ENCODE measurements at regions not wholly inside any gene's neighbourhood (a gene's known extent, or its start where the extent isn't known, plus 50 kb on each side); places are given as distances from the start of the nearest gene placed in this dataset.
"Not testable (repeated sequence)": the region's sequence is repeated elsewhere in the genome, so short reads cannot be mapped to it uniquely, and the experiment has no call there.

DNA sequence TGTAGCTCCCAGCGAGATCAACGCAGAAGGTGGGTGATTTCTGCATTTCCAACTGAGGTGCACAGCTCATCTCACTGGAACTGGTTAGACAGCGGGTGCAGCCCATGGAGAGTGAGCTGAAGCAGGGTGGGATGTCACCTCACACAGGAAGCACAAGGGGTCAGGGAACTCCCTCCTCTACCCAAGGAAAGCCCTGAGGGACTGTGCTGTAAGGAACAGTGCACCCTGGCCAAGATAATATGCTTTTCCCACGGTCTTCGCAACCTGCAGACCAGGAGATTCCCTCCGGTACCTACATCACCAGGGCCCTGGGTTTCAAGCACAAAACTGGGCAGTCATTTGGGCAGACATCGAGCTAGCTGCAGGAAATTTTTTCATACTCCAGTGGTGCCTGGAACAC lies 216.4 kb upstream of the TET2 start:
- H3K4me3 ChIP-seq (ENCODE audit: low read depth, low read length) = no peak overlapping the region
- no peak for DNase-seq (ENCODE audit: low read depth)

GRCh38 chr4:104930745-104931736 lies 215.6 kb upstream of the TET2 start:
- H3K4me3 ChIP-seq (ENCODE audit: low read depth, low read length); DNase-seq (ENCODE audit: low read depth): not testable (repeated sequence)

- DNase-seq (ENCODE audit: low read depth) = no peak
- H3K4me3 ChIP-seq (ENCODE audit: low read depth, low read length) = no peak overlapping the region
These were observed 208.1 kb upstream of the TET2 start for GRCh38 chr4:104938624-104939023.

GRCh38 chr4:104940927-104941326 lies 205.7 kb upstream of the TET2 start:
- no peak overlapping the region for H3K4me3 ChIP-seq (ENCODE audit: low read depth, low read length)
- no peak for DNase-seq (ENCODE audit: low read depth)

DNA sequence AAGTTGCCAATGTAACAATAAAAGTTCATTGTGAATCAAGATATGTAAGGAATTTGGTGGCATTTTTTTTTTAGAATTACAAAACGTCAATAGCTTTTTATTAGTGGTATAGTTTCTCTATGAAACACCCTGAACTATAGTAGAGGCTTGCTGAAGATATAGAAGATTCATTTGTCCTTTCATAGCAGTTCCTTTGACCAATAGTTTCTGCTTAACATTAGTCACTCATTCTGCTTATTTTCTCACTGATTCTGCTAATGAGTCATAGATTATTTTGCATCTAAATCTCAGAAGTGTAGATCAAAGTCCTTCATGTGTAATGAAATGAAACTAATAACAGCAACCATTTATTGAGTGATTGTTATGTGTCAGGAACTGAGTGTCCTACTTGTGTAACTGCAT lies 205.0 kb upstream of the TET2 start:
- no peak for DNase-seq (ENCODE audit: low read depth)
- H3K4me3 ChIP-seq (ENCODE audit: low read depth, low read length) = no peak overlapping the region

GRCh38 chr4:104942990-104943743 lies 203.5 kb upstream of the TET2 start:
- H3K4me3 ChIP-seq (ENCODE audit: low read depth, low read length) = no peak overlapping the region
- no peak for DNase-seq (ENCODE audit: low read depth)

GRCh38 chr4:104944596-104944995 lies 202.1 kb upstream of the TET2 start:
- DNase-seq (ENCODE audit: low read depth) = no peak
- H3K4me3 ChIP-seq (ENCODE audit: low read depth, low read length) = no peak overlapping the region

DNA sequence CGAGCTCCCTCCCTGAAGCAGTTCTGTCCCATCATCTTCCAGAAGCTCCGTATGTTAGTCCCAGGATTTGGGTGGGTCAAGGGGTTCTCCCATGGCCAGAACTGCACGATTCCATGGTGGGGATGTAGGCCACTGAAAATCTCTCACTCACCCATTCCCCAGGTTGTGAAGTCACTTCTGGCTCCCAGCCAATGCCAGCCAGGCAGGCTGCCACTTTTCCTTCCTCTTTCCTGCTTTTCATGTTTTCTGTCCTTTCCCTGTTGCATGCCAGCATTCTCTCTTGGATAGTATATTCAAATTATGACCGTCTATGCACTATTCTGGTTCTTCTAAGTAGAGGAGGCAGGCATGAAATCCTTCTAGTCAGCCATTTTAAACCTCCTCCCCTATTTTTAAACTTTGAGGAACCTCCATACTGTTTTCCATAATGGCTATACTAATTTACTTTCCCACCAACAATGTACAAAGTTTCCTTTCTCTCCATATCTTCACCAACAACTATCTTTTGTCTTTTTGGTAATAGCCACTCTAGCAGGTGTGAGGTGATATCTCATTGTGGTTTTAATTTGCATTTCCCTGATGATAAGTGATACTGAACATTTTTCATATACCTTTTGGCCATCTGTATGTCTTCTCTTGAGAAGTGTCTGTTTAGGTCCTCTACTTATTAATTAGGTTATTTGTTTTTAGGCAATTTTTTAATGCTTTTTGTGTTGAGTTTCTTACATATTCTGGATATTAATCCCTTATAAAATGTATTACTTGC lies 182.1 kb upstream of the TET2 start:
- no peak for DNase-seq (ENCODE audit: low read depth)
- H3K4me3 ChIP-seq (ENCODE audit: low read depth, low read length) = no peak overlapping the region

GRCh38 chr4:104966349-104967033 lies 180.2 kb upstream of the TET2 start:
- no peak for DNase-seq (ENCODE audit: low read depth)
- no peak overlapping the region for H3K4me3 ChIP-seq (ENCODE audit: low read depth, low read length)

GRCh38 chr4:104967034-104967401 lies 179.7 kb upstream of the TET2 start:
- H3K4me3 ChIP-seq (ENCODE audit: low read depth, low read length) = no peak overlapping the region

DNA sequence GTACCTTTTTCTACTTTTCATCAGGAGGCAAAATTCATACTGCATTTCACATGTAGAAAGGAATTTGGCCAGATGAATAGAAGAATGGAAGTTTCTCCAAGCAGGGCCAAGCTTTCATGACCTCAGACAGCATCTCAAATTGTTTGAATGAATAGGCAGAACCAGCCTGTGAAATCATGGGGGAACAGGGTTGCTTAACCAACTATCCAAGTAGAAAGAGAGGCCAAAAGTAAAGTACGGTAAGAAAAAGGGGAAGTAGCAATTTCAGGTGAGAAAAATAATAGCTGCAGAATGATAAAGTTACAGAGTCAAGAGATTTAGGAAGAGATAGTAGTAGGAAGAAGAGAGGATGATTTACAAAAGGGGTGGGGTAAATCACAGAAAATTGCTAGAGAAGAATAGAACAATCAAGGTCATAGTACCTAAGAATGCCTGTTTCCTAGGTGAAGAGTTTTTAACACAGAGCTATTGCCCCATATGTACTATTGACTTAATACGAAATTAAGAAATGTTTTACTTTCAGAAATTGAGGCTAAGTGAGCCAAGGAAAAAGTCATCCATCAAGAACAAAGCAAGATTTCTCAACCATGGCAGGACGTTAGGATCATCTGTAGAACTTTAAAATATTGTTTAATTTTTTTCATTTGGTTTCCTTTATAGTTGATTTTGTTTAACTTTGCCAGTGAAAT lies 177.1 kb upstream of the TET2 start:
- no peak overlapping the region for H3K4me3 ChIP-seq (ENCODE audit: low read depth, low read length)
- DNase-seq (ENCODE audit: low read depth) = no peak

More at GRCh38 chr4:104967034-104967401, 179.7 kb upstream of the TET2 start:
- DNase-seq (ENCODE audit: low read depth) = no peak

- H3K4me3 ChIP-seq (ENCODE audit: low read depth, low read length) = no peak overlapping the region
- no peak for DNase-seq (ENCODE audit: low read depth)
These were observed 175.2 kb upstream of the TET2 start for GRCh38 chr4:104971462-104971861.

DNA sequence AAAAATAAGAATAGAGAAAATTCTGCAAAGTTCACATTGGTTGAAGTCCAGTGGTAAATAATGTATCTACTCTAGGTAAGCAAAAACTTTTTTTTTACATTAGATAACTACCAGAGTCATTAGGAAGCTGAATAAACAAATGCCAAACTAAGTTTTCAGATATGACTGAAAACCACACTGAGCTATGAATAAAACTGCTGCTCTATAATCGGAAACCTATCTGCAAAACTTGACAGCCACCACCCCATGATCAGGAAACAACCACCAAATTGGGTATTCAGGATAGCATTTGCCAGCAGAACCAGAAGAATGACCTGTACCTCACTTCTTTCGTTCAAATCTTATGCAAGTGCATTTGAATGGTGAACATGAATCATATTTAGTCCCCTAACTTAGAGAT lies 173.0 kb upstream of the TET2 start:
- no peak for DNase-seq (ENCODE audit: low read depth)
- H3K4me3 ChIP-seq (ENCODE audit: low read depth, low read length) = no peak overlapping the region

DNA sequence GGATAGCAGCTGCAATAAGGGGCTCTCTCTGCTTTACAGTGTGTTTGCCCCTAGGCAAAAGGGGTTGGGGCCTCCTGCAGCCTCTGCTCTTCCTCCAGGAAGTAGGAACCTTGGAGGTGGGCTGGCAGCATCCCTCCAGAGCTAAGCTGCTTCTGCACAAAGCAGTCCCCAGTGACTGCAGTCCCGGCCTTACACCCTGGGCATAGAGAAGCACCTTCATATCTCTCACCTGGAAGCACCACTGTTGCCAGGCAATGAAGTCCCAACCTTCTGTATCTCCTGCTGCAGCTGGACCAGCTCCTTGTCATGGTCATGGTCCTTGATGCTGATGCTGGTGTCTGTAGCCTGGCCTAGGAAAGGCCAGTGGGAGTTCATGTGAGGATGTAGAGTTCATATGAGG lies 171.1 kb upstream of the TET2 start:
- DNase-seq (ENCODE audit: low read depth) = no peak
- no peak overlapping the region for H3K4me3 ChIP-seq (ENCODE audit: low read depth, low read length)

DNA sequence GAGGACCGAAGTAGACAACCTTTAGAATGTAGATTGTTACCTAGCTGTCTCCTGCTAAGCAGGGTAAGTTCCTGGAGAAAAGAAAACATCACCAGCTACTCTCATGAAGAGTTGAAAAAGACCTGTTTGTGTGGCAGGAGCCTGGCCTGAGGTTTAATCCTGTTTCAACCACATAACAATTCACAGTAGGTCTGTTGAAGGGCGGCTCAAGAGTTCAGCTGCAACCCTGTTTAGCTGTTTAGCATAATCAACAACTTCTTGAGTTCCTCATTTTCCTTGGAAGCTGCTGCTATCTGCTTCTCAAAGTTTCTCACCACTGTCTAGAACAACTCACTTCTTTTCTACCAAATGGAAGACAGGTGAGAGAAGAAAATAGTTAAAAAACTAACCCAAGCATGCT lies 170.4 kb upstream of the TET2 start:
- no peak overlapping the region for H3K4me3 ChIP-seq (ENCODE audit: low read depth, low read length)
- DNase-seq (ENCODE audit: low read depth) = no peak

GRCh38 chr4:104979083-104979760 lies 167.5 kb upstream of the TET2 start:
- DNase-seq (ENCODE audit: low read depth) = no peak
- no peak overlapping the region for H3K4me3 ChIP-seq (ENCODE audit: low read depth, low read length)

DNA sequence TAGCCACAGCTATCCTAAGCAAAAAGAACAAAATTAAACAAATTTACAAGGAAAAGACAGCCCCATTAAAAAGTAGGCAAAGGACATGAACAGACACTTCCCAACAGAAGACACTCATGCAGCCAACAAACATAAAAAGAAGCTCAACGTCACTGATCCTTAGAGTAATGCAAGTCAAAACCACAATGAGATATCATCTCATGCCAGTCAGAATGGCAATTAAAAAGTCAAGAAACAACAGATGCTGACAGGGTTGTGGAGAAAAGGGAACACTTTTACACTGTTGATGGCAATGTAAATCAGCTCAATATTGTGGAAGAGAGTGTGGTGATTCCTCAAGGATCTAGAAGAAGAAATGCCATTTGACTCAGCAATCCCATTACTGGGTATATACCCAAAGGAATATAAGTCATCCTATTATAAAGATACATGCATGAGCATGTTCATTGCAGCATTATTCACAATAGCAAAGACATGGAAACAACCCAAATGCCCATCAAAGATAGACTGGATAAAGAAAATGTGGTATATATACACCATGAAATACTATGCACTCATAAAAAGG lies 163.0 kb upstream of the TET2 start:
- no peak for DNase-seq (ENCODE audit: low read depth)
- H3K4me3 ChIP-seq (ENCODE audit: low read depth, low read length) = no peak overlapping the region

GRCh38 chr4:104986306-104986705 lies 160.4 kb upstream of the TET2 start:
- no peak for DNase-seq (ENCODE audit: low read depth)
- no peak overlapping the region for H3K4me3 ChIP-seq (ENCODE audit: low read depth, low read length)

Measured in skeletal muscle cell (primary cell).